ENCODE measurements at regions not wholly inside any gene's neighbourhood (a gene's known extent, or its start where the extent isn't known, plus 50 kb on each side); places are given as distances from the start of the nearest gene placed in this dataset.
A peak's percentile ranks its signal among the peaks of the same experiment; 100 is the strongest.

DNA sequence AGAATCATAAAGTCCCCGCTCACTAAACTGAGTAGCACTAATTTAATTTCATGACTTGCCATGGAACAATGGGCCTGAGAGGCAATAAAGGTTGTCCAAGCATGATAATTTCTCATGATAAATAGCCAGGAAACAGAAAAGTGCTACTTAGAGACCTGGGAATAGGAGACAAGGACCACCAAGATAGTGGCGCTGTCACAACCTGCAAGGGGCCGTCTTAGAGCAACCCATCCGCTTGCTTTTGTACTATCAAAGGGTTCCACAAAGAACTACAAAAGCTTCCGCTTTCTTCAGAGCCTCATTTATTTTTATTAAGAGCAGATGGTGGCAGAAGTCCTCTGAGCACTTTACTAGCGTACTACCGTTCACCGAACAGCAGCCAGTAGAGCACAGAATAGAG is 421.7 kb upstream of the GRM7 start (continued):
- TF ChIP-seq, protein P1, sequence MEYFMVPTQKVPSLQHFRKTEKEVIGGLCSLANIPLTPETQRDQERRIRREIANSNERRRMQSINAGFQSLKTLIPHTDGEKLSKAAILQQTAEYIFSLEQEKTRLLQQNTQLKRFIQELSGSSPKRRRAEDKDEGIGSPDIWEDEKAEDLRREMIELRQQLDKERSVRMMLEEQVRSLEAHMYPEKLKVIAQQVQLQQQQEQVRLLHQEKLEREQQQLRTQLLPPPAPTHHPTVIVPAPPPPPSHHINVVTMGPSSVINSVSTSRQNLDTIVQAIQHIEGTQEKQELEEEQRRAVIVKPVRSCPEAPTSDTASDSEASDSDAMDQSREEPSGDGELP (CRISPR knock-in tag; IDR thresholded peaks at IDR 0.05; ENCODE audit: borderline replicate concordance): no peak
- TF ChIP-seq, protein P2, sequence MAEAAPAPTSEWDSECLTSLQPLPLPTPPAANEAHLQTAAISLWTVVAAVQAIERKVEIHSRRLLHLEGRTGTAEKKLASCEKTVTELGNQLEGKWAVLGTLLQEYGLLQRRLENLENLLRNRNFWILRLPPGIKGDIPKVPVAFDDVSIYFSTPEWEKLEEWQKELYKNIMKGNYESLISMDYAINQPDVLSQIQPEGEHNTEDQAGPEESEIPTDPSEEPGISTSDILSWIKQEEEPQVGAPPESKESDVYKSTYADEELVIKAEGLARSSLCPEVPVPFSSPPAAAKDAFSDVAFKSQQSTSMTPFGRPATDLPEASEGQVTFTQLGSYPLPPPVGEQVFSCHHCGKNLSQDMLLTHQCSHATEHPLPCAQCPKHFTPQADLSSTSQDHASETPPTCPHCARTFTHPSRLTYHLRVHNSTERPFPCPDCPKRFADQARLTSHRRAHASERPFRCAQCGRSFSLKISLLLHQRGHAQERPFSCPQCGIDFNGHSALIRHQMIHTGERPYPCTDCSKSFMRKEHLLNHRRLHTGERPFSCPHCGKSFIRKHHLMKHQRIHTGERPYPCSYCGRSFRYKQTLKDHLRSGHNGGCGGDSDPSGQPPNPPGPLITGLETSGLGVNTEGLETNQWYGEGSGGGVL (CRISPR knock-in tag; IDR thresholded peaks at IDR 0.05): no peak
- no peak for TF ChIP-seq ZNF77 (CRISPR knock-in tag; IDR thresholded peaks at IDR 0.05)
- TF ChIP-seq GTF2E2 (tag; IDR thresholded peaks at IDR 0.05): no peak
- no peak for TF ChIP-seq ZNF512 (tag; IDR thresholded peaks at IDR 0.05)

- 3% methylated on average over 1 of the region's 1 CpG for WGBS (ENCODE audit: insufficient coverage, low coverage, missing lambda C conversion rate)
- ChIA-PET POLR2A (no interaction called here), CTCF (ENCODE audit: low intra/inter-chr PET ratio) (no interaction called here)
- Histone ChIP-seq H3K9me3 (replicated peaks; ENCODE audit: control insufficient read depth, insufficient read depth, low read depth, low read length) (no peaks in the 10 kb centered on the region), H3K79me2 (ENCODE audit: control insufficient read depth, insufficient read depth, low read length) (no peaks in the 10 kb centered on the region), H2AFZ (ENCODE audit: low read depth, low read length) (no peak overlapping the region), H3K9me1 (ENCODE audit: control insufficient read depth, insufficient read depth, low read length) (no peaks in the 10 kb centered on the region), H3K27ac (ENCODE audit: extremely low read depth, low read depth, low read length) (no peak overlapping the region), H3K4me3 (no peak overlapping the region), H3K36me3 (ENCODE audit: control insufficient read depth, insufficient read depth, low read length) (no peaks in the 10 kb centered on the region), H4K20me1 (replicated peaks; ENCODE audit: control insufficient read depth, insufficient read depth, low read length) (no peaks in the 10 kb centered on the region), H3K4me1 (replicated peaks in 1 of 2; ENCODE audit: control insufficient read depth in 2 of 2, insufficient read depth in 2 of 2, low read length in 2 of 2) (no peaks in the 10 kb centered on the region; a peak in 1 of 5 replicates), H3K4me2 (ENCODE audit: insufficient read depth, low read length) (no peak overlapping the region), H3K27me3 (ENCODE audit: control insufficient read depth in 2 of 2, insufficient read depth in 2 of 2, low read length in 2 of 2) (no peaks in the 10 kb centered on the region), H3K9ac (ENCODE audit: insufficient read depth in 1 of 2, low read depth in 2 of 2, low read length in 2 of 2) (no peak overlapping the region)
- in situ Hi-C loops (cut with MboI) (no loop called here), intact Hi-C loops (cut with micrococcal nuclease) (no loop called here)
- no peak for ATAC-seq
- BruUV-seq (replicated peaks): no TSS peak
- DNase-seq (ENCODE audit: extremely low read depth in 1 of 4, low spot score in 3 of 4): no peak
- FAIRE-seq: no peak
- TF ChIP-seq ZNF121 (CRISPR knock-in tag; conservative IDR thresholded peaks at IDR 0.05): no peak
- TF ChIP-seq MYBL2 (IDR thresholded peaks at IDR 0.05; ENCODE audit: low read depth): no peak
- no peak for TF ChIP-seq MYBL2 (CRISPR knock-in tag; IDR thresholded peaks at IDR 0.05; ENCODE audit: borderline replicate concordance)
- TF ChIP-seq NCOA1 (IDR thresholded peaks at IDR 0.05; ENCODE audit: low read depth): no peak
- TF ChIP-seq MAFF (IDR thresholded peaks at IDR 0.05; ENCODE audit: low read length): peak; percentile 85
- peak; percentile 95 for TF ChIP-seq ZNF316 (IDR thresholded peaks at IDR 0.05)
- TF ChIP-seq DIDO1 (tag; IDR thresholded peaks at IDR 0.05; ENCODE audit: low read depth): no peak
- TF ChIP-seq ZBTB11 (CRISPR knock-in tag; IDR thresholded peaks at IDR 0.05): no peak
These were observed 421.1 kb upstream of the GRM7 start for GRCh38 chr3:6439824-6440223.
